Smooth muscle cell (in vitro differentiated cells): ENCODE measurements at regions not wholly inside any gene's neighbourhood (a gene's known extent, or its start where the extent isn't known, plus 50 kb on each side); places are given as distances from the start of the nearest gene placed in this dataset.

Experiments used
- DNase-seq: peaks from one replicate; lab custom pipeline; 2025; ENCODE audit not compliant: unreplicated experiment; lab: John Stamatoyannopoulos, UW
- H2AFZ ChIP-seq: fragments of 200-600 bp; sonication (generic); 2 replicates; pipeline ENCODE4 v1.6.0; 2016; ENCODE audit warnings: antibody characterized with exemption, low read depth, mild to moderate bottlenecking
- H3F3A ChIP-seq: fragments of 200-600 bp; sonication (generic); 2 replicates; pipeline ENCODE4 v1.6.0; 2017; ENCODE audit warnings: antibody characterized with exemption, low read depth
- H3K27ac ChIP-seq: fragments of 200-600 bp; sonication (generic); 2 replicates; pipeline ENCODE4 v1.5.1; 2016; ENCODE audit warnings: low read depth, mild to moderate bottlenecking
- H3K27me3 ChIP-seq: fragments of 200-600 bp; sonication (generic); 2 replicates; pipeline ENCODE4 v1.6.1; 2016; ENCODE audit warnings: low read depth, mild to moderate bottlenecking
- H3K36me3 ChIP-seq: fragments of 200-600 bp; sonication (generic); 2 replicates; pipeline ENCODE4 v1.5.1; 2016; ENCODE audit warnings: low read depth
- H3K4me1 ChIP-seq: fragments of 200-600 bp; sonication (generic); 2 replicates; pipeline ENCODE4 v1.5.1; 2016; ENCODE audit warnings: low read depth
- H3K4me2 ChIP-seq: fragments of 200-600 bp; sonication (generic); 2 replicates; pipeline ENCODE4 v1.6.0; 2016; ENCODE audit warnings: mild to moderate bottlenecking
- H3K4me3 ChIP-seq: fragments of 200-600 bp; sonication (generic); 2 replicates; pipeline ENCODE4 v1.5.1; 2016; ENCODE audit warnings: mild to moderate bottlenecking
- H3K79me2 ChIP-seq: fragments of 200-600 bp; sonication (generic); 2 replicates; pipeline ENCODE4 v1.6.0; 2016; ENCODE audit warnings: low read depth, mild to moderate bottlenecking
- H3K9ac ChIP-seq: fragments of 200-600 bp; sonication (generic); 2 replicates; pipeline ENCODE4 v1.6.0; 2016; ENCODE audit warnings: low read depth
- H3K9me3 ChIP-seq: fragments of 200-600 bp; sonication (generic); replicated peaks from 2 replicates; pipeline ENCODE4 v1.5.1; 2016; ENCODE audit warnings: low read depth
- H4K20me1 ChIP-seq: fragments of 200-600 bp; sonication (generic); 2 replicates; pipeline ENCODE4 v1.6.0; 2016; ENCODE audit warnings: low read depth
- CTCF ChIP-seq: fragments of 200-600 bp; sonication (generic); IDR thresholded peaks from 2 replicates; pipeline ENCODE4 v1.5.1; 2017; ENCODE audit warnings: borderline replicate concordance, mild to moderate bottlenecking, antibody characterized with exemption; ENCODE audit not compliant: insufficient read depth, poor library complexity, severe bottlenecking
- WGBS: methylation state at CpG from one replicate; pipeline ENCODE4 v1.1.7; 2016; ENCODE audit warnings: low lambda C conversion rate; 5-methylcytosine and 5-hydroxymethylcytosine counted together

DNA sequence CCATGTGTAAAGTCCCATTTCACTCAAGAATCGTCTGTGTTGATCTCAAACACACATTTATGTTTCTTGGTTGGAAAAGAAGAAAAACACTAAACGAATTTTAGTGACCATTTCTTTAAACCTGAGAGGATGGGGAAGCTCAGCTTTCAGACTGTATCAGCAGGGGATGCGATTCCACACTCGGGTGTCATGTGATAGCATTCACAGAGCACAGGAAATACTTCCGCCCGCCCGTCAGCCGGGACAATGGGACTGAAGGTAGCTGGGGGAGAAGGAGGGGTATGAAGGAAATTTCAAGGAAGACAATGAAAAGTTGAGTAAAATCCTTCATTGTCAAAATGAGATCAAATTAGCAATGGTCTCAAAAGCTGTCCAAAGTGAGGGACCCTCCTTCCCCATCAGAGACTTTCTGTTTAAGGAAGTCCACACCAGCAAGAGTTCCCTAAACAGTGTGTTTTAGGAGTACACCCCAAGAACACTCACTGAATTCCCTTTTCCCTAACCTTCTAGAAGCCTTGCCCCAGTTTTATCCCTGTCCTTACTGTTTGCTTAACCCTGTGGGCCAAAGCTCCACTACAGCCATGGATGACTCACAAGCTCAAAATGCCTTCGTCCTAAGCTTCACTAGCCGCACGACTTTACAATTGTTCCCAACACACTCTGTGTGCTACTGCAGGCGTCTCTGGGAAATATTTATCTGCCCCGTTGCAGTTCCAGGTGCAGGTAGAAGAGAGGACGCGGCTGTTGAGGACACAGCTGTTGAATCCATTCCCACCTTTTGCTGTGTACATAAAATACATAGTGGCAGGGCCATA is 51.4 kb upstream of the SIM2 start:
- Histone ChIP-seq H3K36me3 (no peaks in the 10 kb centered on the region), H3K9ac (no peak overlapping the region), H2AFZ (no peak overlapping the region), H3K4me1 (peaks cover 9% of the 10 kb centered on the region), H3K4me2 (no peak overlapping the region), H4K20me1 (no peaks in the 10 kb centered on the region), H3K4me3 (no peak overlapping the region), H3K9me3 (no peaks in the 10 kb centered on the region), H3F3A (no peaks in the 10 kb centered on the region), H3K79me2 (no peaks in the 10 kb centered on the region), H3K27ac (no peak overlapping the region), H3K27me3 (no peaks in the 10 kb centered on the region)
- DNase-seq: no peak
- TF ChIP-seq CTCF: no peak
- 36% methylated on average over 15 of the region's 15 CpGs for WGBS
